Stimulated activated CD4-positive, alpha-beta T cell treated with anti-CD3 and anti-CD28 coated beads, Interleukin-4, amount 100 ng/mL, for 24 hours (primary cell): ENCODE measurements at regions not wholly inside any gene's neighbourhood (a gene's known extent, or its start where the extent isn't known, plus 50 kb on each side); places are given as distances from the start of the nearest gene placed in this dataset.
"Not testable (repeated sequence)": the region's sequence is repeated elsewhere in the genome, so short reads cannot be mapped to it uniquely, and the experiment has no call there.

Source experiments
- DNase-seq: peaks from one replicate; pipeline ENCODE4 v3.0.0-alpha.2; 2020

- DNase-seq, result no peak
Measured at GRCh38 chr4:169934794-169935429, 91.3 kb downstream of the MFAP3L start.

- no peak for DNase-seq
Measured at GRCh38 chr4:169933531-169933930, 92.7 kb downstream of the MFAP3L start.

GRCh38 chr4:169931964-169932363 lies 94.2 kb downstream of the MFAP3L start:
- no peak for DNase-seq

DNA sequence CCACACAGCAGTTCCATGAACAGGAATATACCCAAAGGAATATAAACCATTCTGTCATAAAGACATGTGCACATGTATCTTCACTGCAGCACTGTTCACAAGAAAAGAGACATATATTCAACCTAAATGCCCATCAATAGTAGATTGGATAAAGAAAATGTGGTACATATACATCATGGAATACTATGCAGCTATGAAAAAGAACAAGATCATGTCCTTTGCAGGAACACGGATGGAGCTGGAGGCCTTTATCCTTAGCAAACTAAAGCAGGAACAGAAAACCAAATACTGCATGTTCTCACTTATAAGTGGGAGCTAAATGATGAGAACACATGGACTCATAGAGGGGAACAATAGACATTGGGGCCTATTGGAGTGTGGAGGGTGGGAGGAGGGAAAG lies 95.4 kb downstream of the MFAP3L start:
- DNase-seq, result not testable (repeated sequence)

DNA sequence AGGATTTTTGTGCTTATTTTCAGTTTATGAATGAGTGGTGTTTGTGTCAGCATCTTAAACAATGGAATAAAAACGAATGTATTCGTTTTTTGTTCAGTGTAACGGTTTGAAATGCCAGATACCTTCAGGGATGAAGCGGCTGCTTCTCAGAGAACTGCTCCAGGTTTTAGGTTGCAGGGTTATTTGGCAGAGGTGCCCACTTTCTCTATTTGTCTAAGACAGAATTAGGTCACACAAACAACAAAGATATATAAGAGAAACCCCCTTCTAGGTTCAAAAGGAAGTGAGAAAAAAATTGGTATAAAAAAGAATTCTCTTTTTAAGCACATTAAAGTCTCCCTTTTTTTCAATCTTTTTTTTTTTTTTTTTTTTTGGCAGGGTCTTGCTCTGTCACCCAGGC lies 98.9 kb downstream of the MFAP3L start:
- DNase-seq, result no peak

DNA sequence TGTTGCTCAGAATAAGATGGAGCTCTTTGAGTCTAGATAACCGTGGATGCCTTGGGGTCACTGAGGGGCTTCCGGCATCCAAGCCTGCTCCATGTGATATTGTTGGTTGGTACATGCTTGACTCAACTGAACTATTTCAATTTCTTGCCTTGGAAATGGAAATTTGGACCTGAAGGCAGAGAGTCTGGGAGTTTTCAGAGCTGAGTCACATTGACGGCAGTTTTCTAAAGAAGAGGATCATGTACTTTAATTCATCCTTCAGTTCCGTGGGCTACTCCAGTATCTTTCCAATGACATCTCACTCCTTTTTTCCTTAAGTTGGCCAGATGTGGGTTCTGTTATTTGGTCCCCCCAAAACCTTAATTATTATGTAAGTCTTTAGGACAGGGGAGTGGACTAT lies 100.5 kb downstream of the MFAP3L start:
- DNase-seq, result no peak

- no peak for DNase-seq
Measured at GRCh38 chr4:169922632-169923276, 103.4 kb downstream of the MFAP3L start.

DNA sequence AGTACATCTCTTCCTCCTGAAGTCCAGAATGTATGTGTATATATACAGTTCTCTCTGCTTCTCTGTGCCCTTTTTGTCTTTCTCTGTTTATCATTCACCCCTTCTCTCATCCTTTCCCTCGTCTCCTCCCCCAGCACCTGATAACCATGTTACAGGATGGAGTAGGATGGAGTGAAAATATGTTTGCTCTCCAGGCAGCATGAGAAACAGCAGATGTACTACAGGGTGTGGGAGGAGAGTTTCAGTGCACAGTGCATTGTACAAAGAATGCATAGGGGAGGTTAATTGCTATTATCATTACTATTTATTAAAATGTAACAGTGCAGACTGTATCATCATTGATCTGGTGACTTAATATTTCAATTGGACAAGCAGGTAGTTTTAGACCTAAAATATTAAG lies 104.5 kb downstream of the MFAP3L start:
- DNase-seq, result no peak

- DNase-seq, result no peak
Measured at GRCh38 chr4:169921237-169921636, 105.0 kb downstream of the MFAP3L start.

DNA sequence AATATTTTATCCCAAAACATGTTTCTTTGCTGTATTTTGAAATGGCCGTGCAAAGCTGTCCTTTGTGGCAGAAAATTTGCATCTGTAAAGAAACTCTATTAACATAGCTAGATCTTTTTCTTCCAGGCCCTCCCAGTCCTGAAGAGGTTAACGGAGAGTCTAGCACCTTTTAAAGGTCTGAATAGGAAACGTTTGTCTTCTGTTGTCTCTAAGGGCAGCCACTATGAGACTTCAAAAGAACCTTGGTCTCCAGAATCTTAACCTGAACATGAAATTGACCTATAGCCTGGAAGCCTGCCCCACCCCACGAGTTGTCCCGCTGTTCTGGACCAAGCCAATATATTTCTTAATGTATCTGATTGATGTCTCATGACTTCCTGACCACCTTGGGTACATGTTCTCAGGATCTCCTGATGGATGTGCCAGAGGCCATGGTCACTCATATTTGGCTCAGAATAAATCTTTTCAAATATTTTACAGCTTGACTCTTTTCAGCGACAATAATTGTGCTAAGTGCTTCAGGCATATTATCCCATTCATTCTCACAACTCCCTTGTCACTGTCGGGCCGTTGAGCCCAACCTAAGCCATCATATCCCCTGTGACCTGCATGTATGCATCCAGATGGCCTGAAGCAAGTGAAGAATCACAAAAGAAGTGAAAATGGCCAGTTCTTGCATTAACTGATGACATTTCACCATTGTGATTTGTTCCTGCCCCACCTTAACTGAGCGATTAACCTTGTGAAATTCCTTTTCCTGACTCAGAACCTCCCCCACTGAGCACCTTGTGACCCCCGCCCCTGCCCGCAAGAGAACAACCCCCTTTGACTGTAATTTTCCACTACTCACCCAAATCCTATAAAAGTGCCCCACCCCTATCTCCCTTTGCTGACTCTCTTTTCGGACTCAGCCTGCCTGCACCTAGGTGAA lies 106.7 kb downstream of the MFAP3L start:
- not testable (repeated sequence) for DNase-seq

GRCh38 chr4:169915545-169915944 lies 110.7 kb downstream of the MFAP3L start:
- DNase-seq, result no peak

GRCh38 chr4:169914866-169915265 lies 111.3 kb downstream of the MFAP3L start:
- DNase-seq, result no peak

GRCh38 chr4:169912996-169913395 lies 113.2 kb downstream of the MFAP3L start:
- DNase-seq, result no peak

DNA sequence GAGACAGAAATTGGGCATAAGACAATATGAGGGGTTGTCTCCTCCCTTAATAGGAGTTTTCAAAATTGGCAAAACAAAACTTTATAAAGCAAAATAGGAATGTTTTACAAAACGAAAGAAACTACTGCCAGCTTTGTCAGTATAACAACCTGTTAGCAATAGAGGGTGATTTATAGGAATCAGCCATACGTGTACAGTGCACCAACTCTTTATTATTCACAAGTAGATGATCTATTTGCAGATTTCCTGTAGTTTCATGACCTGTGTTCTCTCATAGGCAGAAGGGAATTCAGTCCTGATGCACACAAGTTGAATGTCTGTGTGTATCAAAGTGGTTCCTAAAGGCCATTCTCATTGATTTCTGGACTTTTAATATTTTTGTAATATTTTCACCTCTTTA lies 116.3 kb downstream of the MFAP3L start:
- DNase-seq, result no peak

- DNase-seq, result no peak
Measured at GRCh38 chr4:169909479-169909878, 116.7 kb downstream of the MFAP3L start.

DNA sequence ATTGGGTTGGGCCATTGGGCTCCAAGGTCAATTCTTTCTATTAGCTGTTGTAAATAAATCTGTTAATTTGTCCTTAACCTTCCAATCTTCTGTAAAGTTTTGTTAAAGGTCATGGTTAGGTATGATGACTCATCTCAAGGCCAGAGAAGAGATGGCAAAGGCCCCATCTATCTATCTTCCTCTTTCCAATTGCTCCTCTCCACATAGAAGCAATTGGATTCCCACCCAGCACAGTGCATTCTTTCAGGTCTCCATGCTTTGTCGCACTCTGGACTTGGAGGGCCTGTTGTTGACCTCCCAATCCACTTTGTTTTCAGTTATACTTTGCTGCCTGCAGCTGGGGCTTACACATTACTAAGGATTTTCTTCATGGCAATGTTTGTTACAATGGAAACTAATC lies 118.5 kb downstream of the MFAP3L start:
- DNase-seq, result no peak

DNA sequence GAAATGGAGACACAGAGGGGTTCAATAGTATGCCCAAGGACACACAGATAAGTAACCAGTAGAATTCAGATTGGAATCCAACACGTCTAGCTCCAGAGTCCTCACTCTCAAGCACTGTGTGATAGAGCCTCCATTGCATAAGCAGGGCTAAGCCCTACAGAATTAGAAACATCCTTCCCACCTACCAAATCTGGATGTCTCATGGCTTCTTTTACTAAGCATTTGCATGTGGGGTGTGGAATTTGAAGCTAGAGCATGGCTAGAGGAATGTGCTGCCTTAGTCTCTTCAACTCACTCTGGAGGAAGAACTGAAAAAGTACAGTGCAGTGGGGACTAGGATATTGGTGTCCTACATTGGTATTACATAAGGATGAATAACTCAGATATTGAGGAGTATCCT lies 119.4 kb downstream of the MFAP3L start:
- DNase-seq, result no peak

DNA sequence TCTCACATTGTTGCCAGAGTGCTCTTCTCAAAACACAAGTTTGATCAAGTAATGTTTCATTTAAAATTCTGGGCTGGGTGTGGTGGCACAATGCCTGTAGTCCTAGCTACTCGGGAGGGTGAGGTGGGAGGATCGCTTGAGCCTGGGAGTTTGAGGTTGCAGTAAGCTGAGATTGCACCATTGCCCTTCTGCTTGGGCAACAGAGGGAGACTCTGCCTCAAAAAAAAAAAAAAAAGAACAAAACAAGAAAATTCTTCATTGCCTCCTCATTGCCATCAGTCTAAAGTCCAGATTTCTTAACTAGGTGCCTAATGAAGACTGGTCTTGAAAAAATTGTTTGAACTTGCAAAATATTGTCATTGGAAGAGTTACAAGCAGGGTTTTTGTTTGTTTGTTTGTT lies 120.1 kb downstream of the MFAP3L start:
- no peak for DNase-seq

GRCh38 chr4:169902658-169903345 lies 123.4 kb downstream of the MFAP3L start:
- no peak for DNase-seq

- DNase-seq, result no peak
Measured at GRCh38 chr4:169900241-169900845, 125.9 kb downstream of the MFAP3L start.

- DNase-seq, result no peak
Measured at GRCh38 chr4:169899295-169899694, 126.9 kb downstream of the MFAP3L start.

GRCh38 chr4:169898095-169898494 lies 128.1 kb downstream of the MFAP3L start:
- DNase-seq, result no peak

- not testable (repeated sequence) for DNase-seq
Measured at GRCh38 chr4:169894767-169895166, 131.4 kb downstream of the MFAP3L start.
